NCI-H446 (cell line): ENCODE measurements at regions not wholly inside any gene's neighbourhood (a gene's known extent, or its start where the extent isn't known, plus 50 kb on each side); places are given as distances from the start of the nearest gene placed in this dataset.

ENCODE experiments used
- DNase-seq, 2 experiments: peaks; one replicate each; lab custom pipeline; 2025; lab: John Stamatoyannopoulos, UW

DNA sequence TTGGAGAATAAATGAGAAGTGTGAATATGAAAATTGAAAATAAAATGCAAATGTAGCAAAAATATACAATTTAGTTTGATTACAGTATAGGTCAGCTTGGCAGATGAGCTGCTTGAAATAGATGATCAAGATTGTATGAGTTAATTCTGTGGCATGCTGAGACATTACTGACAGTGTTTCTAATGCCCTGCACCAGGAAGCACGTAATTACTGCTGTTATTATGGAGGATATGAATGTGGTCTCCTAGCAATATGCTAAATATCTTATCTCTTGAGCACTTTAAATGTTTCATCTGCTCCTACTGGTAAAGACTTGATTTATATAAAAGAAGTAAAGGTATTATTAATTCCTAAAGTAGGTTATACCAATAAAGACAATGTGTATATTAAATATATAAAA is 1015.5 kb downstream of the PLOD2 start:
- no peak for DNase-seq

DNA sequence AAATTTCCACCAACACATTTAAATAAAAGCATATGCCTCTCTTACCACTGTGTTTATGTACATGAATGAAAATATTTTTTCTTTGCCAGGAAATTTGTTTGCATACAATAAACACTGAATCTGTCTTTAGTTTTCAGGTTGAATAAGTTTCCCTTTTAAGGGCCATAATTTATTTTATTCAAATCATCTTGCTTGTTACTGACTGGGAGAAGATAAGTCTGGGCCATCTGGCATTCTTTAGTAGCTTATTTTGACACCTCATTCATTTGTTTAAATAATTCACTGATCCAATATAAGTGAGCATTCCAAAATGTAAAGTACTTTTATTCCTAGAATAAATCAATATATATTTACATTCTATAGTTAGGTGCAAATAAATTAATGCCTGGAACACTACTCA is 1001.3 kb downstream of the PLOD2 start:
- no peak for DNase-seq

- DNase-seq, result no peak
Measured at GRCh38 chr3:145170121-145170520, 990.9 kb downstream of the PLOD2 start.

- no peak for DNase-seq
Measured at GRCh38 chr3:145175626-145176025, 985.4 kb downstream of the PLOD2 start.

GRCh38 chr3:145176907-145177306 is 984.1 kb downstream of the PLOD2 start:
- no peak for DNase-seq

GRCh38 chr3:145177828-145178227 is 983.2 kb downstream of the PLOD2 start:
- DNase-seq, result no peak

- no peak for DNase-seq
Measured at GRCh38 chr3:145182196-145182911, 978.6 kb downstream of the PLOD2 start.

DNA sequence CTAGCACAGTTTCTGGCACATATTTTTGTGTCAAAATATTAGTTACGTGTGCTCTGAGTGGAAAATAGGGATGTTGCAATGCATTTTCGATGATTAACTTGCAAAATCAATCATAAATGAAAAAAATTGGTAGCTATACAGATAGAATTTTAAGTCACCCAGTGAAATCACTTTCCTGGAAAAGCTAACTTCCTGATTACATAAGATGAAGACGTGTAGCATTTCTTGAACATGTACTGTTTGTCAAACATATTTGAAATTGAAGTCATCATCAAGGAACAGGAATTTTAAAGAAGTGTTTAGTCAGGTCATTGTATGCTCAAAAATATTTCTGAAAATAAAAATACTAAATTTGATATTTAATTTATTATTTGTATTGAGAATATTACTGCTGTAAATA is 977.7 kb downstream of the PLOD2 start:
- no peak for DNase-seq

- peak in 1 of 2 experiments; percentile 27 for DNase-seq
Measured at GRCh38 chr3:145188079-145188770, 972.8 kb downstream of the PLOD2 start.

DNA sequence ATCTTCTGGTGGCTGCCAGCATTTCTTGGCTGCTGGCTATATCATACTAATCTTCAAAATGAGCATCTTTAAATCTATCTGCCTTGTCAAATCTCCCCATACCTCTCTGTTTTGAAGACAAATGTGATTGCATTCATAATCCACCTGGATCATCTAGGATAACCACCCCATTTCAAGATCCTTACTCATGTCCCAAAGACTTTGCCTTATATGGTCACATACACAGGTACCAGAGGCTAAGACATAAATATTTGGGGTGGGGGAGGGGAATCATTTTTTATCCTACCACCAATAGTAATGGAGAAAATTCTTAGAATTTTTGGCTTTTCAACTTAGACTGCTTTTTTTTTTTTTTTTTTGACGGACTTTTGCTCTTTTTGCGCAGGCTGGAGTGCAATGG is 970.8 kb downstream of the PLOD2 start:
- no peak for DNase-seq

- DNase-seq, result no peak
Measured at GRCh38 chr3:145190761-145191160, 970.2 kb downstream of the PLOD2 start.

- no peak for DNase-seq
Measured at GRCh38 chr3:145191543-145191942, 969.4 kb downstream of the PLOD2 start.

DNA sequence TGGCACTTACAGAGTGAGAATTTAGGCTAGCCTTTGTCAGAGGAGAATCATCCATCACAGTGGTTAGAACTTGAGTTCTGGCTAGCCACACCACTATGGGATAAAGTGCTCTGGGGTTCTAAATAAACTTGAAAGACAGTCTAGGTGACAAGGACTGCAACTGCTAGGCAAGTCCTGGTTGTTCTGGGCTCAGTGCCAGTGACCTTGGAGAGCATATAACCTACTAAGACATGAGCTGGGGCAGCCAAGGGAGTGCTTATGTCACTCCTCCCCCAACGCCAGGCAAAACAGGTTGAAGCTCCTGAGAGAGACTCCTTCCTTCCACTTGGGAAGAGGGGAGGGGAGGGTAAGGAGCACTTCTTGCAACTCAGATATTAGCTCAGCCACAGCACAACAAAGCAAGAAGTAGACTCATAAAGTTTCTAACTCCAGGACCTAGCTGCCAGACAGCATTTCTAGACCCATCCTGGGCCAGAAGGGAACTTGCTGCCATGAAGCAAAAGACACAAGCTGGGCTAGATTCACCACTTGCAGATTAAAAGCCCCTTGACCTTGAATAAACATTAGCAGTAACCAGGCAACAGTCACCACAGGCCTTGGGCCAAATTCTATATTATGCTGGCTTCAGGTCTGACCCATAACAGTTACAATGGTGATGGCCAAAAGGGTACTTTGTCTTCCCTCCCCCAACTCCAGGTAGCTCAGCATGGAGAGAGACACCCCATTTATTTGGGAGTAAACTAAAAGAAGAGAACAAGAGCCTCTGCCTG is 963.7 kb downstream of the PLOD2 start:
- peak in 1 of 2 experiments; percentile 17 for DNase-seq

DNA sequence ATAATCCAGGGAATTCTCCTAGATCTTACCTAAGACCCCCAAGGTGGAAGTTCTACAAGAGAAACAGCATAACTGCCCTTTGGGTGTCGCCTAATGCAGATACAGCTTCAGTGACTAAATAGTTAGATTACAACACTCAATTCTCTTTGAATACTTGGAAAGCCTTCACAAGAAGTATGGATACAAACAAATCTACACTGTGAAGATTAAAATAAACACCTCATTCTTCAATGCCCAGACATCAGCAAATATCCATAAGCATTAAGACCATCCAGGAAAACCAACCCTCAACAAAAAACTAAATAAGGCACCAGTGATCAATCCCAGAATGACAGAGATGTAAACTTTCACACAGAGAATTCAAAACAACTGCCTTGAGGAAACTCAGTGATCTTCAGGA is 963.2 kb downstream of the PLOD2 start:
- no peak for DNase-seq

DNA sequence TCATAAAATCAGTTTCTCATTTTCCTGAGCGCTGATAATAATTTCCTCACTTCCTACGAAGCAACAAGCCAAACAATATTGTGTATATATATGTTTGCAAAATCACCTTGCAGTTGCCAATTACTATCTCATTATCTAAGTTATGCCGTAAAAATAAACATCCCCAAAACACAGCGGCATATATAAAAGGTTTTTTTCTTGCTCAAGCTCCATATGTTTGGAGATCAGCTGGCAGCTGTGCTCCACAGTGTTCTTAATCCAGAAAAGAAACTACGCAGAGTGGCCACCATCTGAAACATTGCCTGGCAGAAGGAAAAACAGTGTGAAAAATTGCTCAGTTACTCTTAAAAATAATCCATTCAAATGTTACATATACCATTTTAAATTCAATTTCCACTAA is 951.4 kb downstream of the PLOD2 start:
- DNase-seq, result no peak

GRCh38 chr3:145219355-145220235 is 941.4 kb downstream of the PLOD2 start:
- peak in 1 of 2 experiments; percentile 38 for DNase-seq

DNA sequence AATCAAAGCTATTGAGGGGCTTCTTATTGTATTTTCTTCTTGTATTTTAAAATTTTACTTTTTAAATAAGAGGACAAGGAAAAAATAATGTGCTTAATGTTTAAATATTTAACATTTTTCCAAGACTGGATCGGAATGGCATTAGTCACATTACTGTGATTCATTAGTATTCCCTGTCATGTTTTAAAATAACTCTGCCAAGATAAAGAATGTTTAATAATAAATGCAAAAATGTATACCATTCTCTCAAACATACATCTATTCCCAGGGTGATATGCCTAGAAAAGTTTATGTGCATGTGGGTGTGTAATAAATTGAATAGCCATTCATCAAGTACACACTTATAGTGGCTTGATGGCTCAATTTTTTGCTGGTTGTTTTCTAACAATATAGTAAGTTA is 936.1 kb downstream of the PLOD2 start:
- no peak for DNase-seq

DNA sequence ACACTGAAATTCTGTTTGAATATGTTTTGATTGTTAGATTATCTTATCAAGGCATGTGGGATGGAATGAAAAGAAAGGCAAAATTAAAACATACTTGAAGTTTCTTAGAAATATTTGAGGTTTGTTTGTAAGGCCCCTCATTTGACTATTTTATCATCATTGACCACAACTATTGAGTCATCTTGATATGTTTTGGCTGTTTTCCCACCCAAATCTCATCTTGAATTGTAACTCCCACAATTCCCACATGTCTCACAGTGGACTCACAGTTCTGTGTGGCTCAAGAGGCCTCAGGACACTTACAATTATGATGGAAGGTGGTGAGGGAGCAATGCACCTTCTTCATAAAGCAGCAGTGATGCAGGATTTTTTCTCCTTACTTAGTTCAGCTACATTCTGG is 917.1 kb downstream of the PLOD2 start:
- no peak for DNase-seq

GRCh38 chr3:145244327-145244726 is 916.7 kb downstream of the PLOD2 start:
- DNase-seq, result peak in 1 of 2 experiments; percentile 6

- DNase-seq, result no peak
Measured at GRCh38 chr3:145246291-145246690, 914.7 kb downstream of the PLOD2 start.

GRCh38 chr3:145248928-145249327 is 912.1 kb downstream of the PLOD2 start:
- DNase-seq, result no peak

DNA sequence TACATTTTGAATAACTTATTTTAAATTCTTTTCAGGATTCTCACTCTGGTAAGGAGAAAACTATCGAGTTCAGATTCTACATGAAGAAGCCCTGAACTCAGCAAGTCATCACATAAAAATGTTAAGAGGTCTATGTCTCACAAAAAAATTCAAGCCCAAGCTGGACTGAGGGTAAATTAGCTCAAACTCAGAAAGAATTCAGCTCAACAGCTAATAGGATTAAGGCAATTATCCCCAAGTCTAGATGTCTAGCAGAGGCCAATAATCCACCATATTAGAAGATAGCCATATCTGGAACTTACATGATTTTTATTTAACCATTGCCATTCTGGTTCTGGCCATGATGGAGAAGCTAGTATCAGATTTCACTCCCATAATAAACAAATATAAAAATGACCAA is 909.7 kb downstream of the PLOD2 start:
- DNase-seq, result no peak
